ENCODE measurements at regions not wholly inside any gene's neighbourhood (a gene's known extent, or its start where the extent isn't known, plus 50 kb on each side); places are given as distances from the start of the nearest gene placed in this dataset.

GRCh38 chr13:74674720-74675119 is 540.5 kb upstream of the KLF12 start:
- TF ChIP-seq CTCF (IDR thresholded peaks at IDR 0.05; ENCODE audit: poor library complexity) = no peak
- no peak for TF ChIP-seq EZH2 (IDR thresholded peaks at IDR 0.05; ENCODE audit: borderline replicate concordance)
- TF ChIP-seq EZH2phosphoT487 (IDR thresholded peaks at IDR 0.05; ENCODE audit: low read depth, severe bottlenecking, unreplicated experiment) = no peak
- H3K27me3 ChIP-seq = no peaks in the 10 kb centered on the region
- H3K9me2 ChIP-seq (replicated peaks; ENCODE audit: insufficient read depth) = no peaks in the 10 kb centered on the region
- H4K20me1 ChIP-seq (ENCODE audit: insufficient read depth, poor library complexity, severe bottlenecking) = no peaks in the 10 kb centered on the region
- no peaks in the 10 kb centered on the region for H3K36me3 ChIP-seq (replicated peaks; ENCODE audit: insufficient read depth, low read depth)
- no peak for DNase-seq (ENCODE audit: low spot score)
- no peak overlapping the region for H2AFZ ChIP-seq
- no peak overlapping the region for H3K27ac ChIP-seq
- no peak overlapping the region for H3K4me3 ChIP-seq
- H3K4me1 ChIP-seq (ENCODE audit: insufficient read depth) = no peaks in the 10 kb centered on the region
- H3K4me2 ChIP-seq = no peak overlapping the region
- WGBS (ENCODE audit: low lambda C conversion rate, missing lambda C conversion rate) = 100% methylated on average over 1 of the region's 1 CpG
- no peaks in the 10 kb centered on the region for H3K79me2 ChIP-seq
- H3K9me3 ChIP-seq (ENCODE audit: low read depth) = no peaks in the 10 kb centered on the region

GRCh38 chr13:74669149-74669548 is 534.9 kb upstream of the KLF12 start:
- no peak overlapping the region for H3K4me2 ChIP-seq
- no peaks in the 10 kb centered on the region for H3K9me3 ChIP-seq (ENCODE audit: low read depth)
- H3K79me2 ChIP-seq = no peaks in the 10 kb centered on the region
- H4K20me1 ChIP-seq (ENCODE audit: insufficient read depth, poor library complexity, severe bottlenecking) = no peaks in the 10 kb centered on the region
- H3K27ac ChIP-seq = no peak overlapping the region
- no peaks in the 10 kb centered on the region for H3K36me3 ChIP-seq (replicated peaks; ENCODE audit: insufficient read depth, low read depth)
- H3K27me3 ChIP-seq = no peaks in the 10 kb centered on the region
- TF ChIP-seq CTCF (IDR thresholded peaks at IDR 0.05; ENCODE audit: poor library complexity) = no peak
- TF ChIP-seq EZH2phosphoT487 (IDR thresholded peaks at IDR 0.05; ENCODE audit: low read depth, severe bottlenecking, unreplicated experiment) = no peak
- no peak for TF ChIP-seq EZH2 (IDR thresholded peaks at IDR 0.05; ENCODE audit: borderline replicate concordance)
- no peak overlapping the region for H2AFZ ChIP-seq
- DNase-seq (ENCODE audit: low spot score) = no peak
- H3K9me2 ChIP-seq (replicated peaks; ENCODE audit: insufficient read depth) = no peaks in the 10 kb centered on the region
- no peaks in the 10 kb centered on the region for H3K4me1 ChIP-seq (ENCODE audit: insufficient read depth)
- no peak overlapping the region for H3K4me3 ChIP-seq

- Histone ChIP-seq H3K4me3 (no peak overlapping the region), H3K27ac (no peak overlapping the region), H3K9me3 (ENCODE audit: low read depth) (no peaks in the 10 kb centered on the region), H3K9me2 (replicated peaks; ENCODE audit: insufficient read depth) (no peaks in the 10 kb centered on the region), H3K36me3 (replicated peaks; ENCODE audit: insufficient read depth, low read depth) (no peaks in the 10 kb centered on the region), H3K27me3 (no peaks in the 10 kb centered on the region), H3K4me1 (ENCODE audit: insufficient read depth) (no peaks in the 10 kb centered on the region), H4K20me1 (ENCODE audit: insufficient read depth, poor library complexity, severe bottlenecking) (no peaks in the 10 kb centered on the region), H3K79me2 (no peaks in the 10 kb centered on the region), H3K4me2 (no peak overlapping the region), H2AFZ (no peak overlapping the region)
- DNase-seq (ENCODE audit: low spot score) = no peak
- TF ChIP-seq EZH2phosphoT487 (IDR thresholded peaks at IDR 0.05; ENCODE audit: low read depth, severe bottlenecking, unreplicated experiment) (no peak), CTCF (IDR thresholded peaks at IDR 0.05; ENCODE audit: poor library complexity) (no peak), EZH2 (IDR thresholded peaks at IDR 0.05; ENCODE audit: borderline replicate concordance) (no peak)
- 71% methylated on average over 3 of the region's 3 CpGs for WGBS (ENCODE audit: low lambda C conversion rate, missing lambda C conversion rate)
Observed at GRCh38 chr13:74667656-74668203, 533.5 kb upstream of the KLF12 start.

- H3K79me2 ChIP-seq = no peaks in the 10 kb centered on the region
- no peaks in the 10 kb centered on the region for H4K20me1 ChIP-seq (ENCODE audit: insufficient read depth, poor library complexity, severe bottlenecking)
- H3K4me3 ChIP-seq = no peak overlapping the region
- no peak overlapping the region for H3K27ac ChIP-seq
- no peaks in the 10 kb centered on the region for H3K36me3 ChIP-seq (replicated peaks; ENCODE audit: insufficient read depth, low read depth)
- H2AFZ ChIP-seq = no peak overlapping the region
- TF ChIP-seq EZH2 (IDR thresholded peaks at IDR 0.05; ENCODE audit: borderline replicate concordance) (no peak), EZH2phosphoT487 (IDR thresholded peaks at IDR 0.05; ENCODE audit: low read depth, severe bottlenecking, unreplicated experiment) (no peak), CTCF (IDR thresholded peaks at IDR 0.05; ENCODE audit: poor library complexity) (no peak)
- no peaks in the 10 kb centered on the region for H3K27me3 ChIP-seq
- no peaks in the 10 kb centered on the region for H3K9me3 ChIP-seq (ENCODE audit: low read depth)
- H3K9me2 ChIP-seq (replicated peaks; ENCODE audit: insufficient read depth) = no peaks in the 10 kb centered on the region
- no peak for DNase-seq (ENCODE audit: low spot score)
- 77% methylated on average over 2 of the region's 2 CpGs for WGBS (ENCODE audit: low lambda C conversion rate, missing lambda C conversion rate)
- H3K4me2 ChIP-seq = no peak overlapping the region
- H3K4me1 ChIP-seq (ENCODE audit: insufficient read depth) = no peaks in the 10 kb centered on the region
Observed at GRCh38 chr13:74662905-74663304, 528.7 kb upstream of the KLF12 start.
